ENCODE measurements at regions not wholly inside any gene's neighbourhood (a gene's known extent, or its start where the extent isn't known, plus 50 kb on each side); places are given as distances from the start of the nearest gene placed in this dataset.

GRCh38 chr1:71156590-71156989 lies 75.8 kb upstream of the ZRANB2 start:
- Histone ChIP-seq H3K27me3 (no peaks in the 10 kb centered on the region), H3K36me3 (no peaks in the 10 kb centered on the region), H3K4me3 (no peak overlapping the region), H3K9me3 (no peaks in the 10 kb centered on the region)
- DNase-seq: no peak

GRCh38 chr1:71154429-71154828 lies 73.6 kb upstream of the ZRANB2 start:
- no peaks in the 10 kb centered on the region for H3K9me3 ChIP-seq
- H3K27me3 ChIP-seq: no peaks in the 10 kb centered on the region
- H3K4me3 ChIP-seq: no peak overlapping the region
- DNase-seq: no peak
- no peaks in the 10 kb centered on the region for H3K36me3 ChIP-seq

GRCh38 chr1:71153826-71154225 lies 73.0 kb upstream of the ZRANB2 start:
- H3K27me3 ChIP-seq: no peaks in the 10 kb centered on the region
- no peak for DNase-seq
- H3K9me3 ChIP-seq: no peaks in the 10 kb centered on the region
- H3K4me3 ChIP-seq: no peak overlapping the region
- no peaks in the 10 kb centered on the region for H3K36me3 ChIP-seq

GRCh38 chr1:71147637-71148360 lies 67.0 kb upstream of the ZRANB2 start:
- Histone ChIP-seq H3K36me3 (no peaks in the 10 kb centered on the region), H3K9me3 (no peaks in the 10 kb centered on the region), H3K27me3 (no peaks in the 10 kb centered on the region), H3K4me3 (no peak overlapping the region)
- DNase-seq: no peak

GRCh38 chr1:71135571-71135970 lies 54.7 kb upstream of the ZRANB2 start:
- Histone ChIP-seq H3K27me3 (no peaks in the 10 kb centered on the region), H3K36me3 (no peaks in the 10 kb centered on the region), H3K9me3 (no peaks in the 10 kb centered on the region), H3K4me3 (no peak overlapping the region)
- no peak for DNase-seq

All from MG63 (cell line).